ENCODE measurements at regions not wholly inside any gene's neighbourhood (a gene's known extent, or its start where the extent isn't known, plus 50 kb on each side); places are given as distances from the start of the nearest gene placed in this dataset.

GRCh38 chr7:123346766-123347165, 147.0 kb upstream of the SLC13A1 start:
- TF ChIP-seq RAD21 (IDR thresholded peaks at IDR 0.05) (no peak), REST (IDR thresholded peaks at IDR 0.05) (no peak)
- TF ChIP-seq, protein P1, sequence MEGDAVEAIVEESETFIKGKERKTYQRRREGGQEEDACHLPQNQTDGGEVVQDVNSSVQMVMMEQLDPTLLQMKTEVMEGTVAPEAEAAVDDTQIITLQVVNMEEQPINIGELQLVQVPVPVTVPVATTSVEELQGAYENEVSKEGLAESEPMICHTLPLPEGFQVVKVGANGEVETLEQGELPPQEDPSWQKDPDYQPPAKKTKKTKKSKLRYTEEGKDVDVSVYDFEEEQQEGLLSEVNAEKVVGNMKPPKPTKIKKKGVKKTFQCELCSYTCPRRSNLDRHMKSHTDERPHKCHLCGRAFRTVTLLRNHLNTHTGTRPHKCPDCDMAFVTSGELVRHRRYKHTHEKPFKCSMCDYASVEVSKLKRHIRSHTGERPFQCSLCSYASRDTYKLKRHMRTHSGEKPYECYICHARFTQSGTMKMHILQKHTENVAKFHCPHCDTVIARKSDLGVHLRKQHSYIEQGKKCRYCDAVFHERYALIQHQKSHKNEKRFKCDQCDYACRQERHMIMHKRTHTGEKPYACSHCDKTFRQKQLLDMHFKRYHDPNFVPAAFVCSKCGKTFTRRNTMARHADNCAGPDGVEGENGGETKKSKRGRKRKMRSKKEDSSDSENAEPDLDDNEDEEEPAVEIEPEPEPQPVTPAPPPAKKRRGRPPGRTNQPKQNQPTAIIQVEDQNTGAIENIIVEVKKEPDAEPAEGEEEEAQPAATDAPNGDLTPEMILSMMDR (IDR thresholded peaks at IDR 0.05; ENCODE audit: low read depth, low read length, missing input control): no peak
- TF ChIP-seq, protein P2, sequence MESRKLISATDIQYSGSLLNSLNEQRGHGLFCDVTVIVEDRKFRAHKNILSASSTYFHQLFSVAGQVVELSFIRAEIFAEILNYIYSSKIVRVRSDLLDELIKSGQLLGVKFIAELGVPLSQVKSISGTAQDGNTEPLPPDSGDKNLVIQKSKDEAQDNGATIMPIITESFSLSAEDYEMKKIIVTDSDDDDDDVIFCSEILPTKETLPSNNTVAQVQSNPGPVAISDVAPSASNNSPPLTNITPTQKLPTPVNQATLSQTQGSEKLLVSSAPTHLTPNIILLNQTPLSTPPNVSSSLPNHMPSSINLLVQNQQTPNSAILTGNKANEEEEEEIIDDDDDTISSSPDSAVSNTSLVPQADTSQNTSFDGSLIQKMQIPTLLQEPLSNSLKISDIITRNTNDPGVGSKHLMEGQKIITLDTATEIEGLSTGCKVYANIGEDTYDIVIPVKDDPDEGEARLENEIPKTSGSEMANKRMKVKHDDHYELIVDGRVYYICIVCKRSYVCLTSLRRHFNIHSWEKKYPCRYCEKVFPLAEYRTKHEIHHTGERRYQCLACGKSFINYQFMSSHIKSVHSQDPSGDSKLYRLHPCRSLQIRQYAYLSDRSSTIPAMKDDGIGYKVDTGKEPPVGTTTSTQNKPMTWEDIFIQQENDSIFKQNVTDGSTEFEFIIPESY (IDR thresholded peaks at IDR 0.05): no peak

All from liver (tissue), 3 donors.